ENCODE measurements at regions not wholly inside any gene's neighbourhood (a gene's known extent, or its start where the extent isn't known, plus 50 kb on each side); places are given as distances from the start of the nearest gene placed in this dataset.

- TF ChIP-seq EZH2phosphoT487 (IDR thresholded peaks at IDR 0.05; ENCODE audit: borderline replicate concordance, low read length) (no peak), CTCF (conservative IDR thresholded peaks at IDR 0.05; ENCODE audit: low read depth, low read length) (no peak)
Measured at GRCh38 chr21:15139898-15140297, 75.1 kb upstream of the NRIP1 start.

Measured in PC-3 (cell line).